DOHH2 (cell line): ENCODE measurements at regions not wholly inside any gene's neighbourhood (a gene's known extent, or its start where the extent isn't known, plus 50 kb on each side); places are given as distances from the start of the nearest gene placed in this dataset.

Experiments
- H3F3A ChIP-seq: fragments of 200-600 bp; sonication (generic), shearing (Covaris generic); 2 replicates; pipeline ENCODE4 v1.6.0; 2016; ENCODE audit warnings: antibody characterized with exemption, mild to moderate bottlenecking; ENCODE audit not compliant: control insufficient read depth, insufficient read depth
- H3K27ac ChIP-seq: fragments of 200-600 bp; sonication (generic); 2 replicates; pipeline ENCODE4 v1.5.1; 2014; ENCODE audit warnings: low read depth, mild to moderate bottlenecking, low read length, moderate library complexity
- H3K27me3 ChIP-seq: fragments of 200-600 bp; sonication (generic); 2 replicates; pipeline ENCODE4 v1.6.1; 2014; ENCODE audit warnings: mild to moderate bottlenecking, low read length, mixed read lengths; ENCODE audit not compliant: control insufficient read depth
- H3K36me3 ChIP-seq: fragments of 200-600 bp; sonication (generic); 2 replicates; pipeline ENCODE4 v1.6.1; 2014; ENCODE audit warnings: mild to moderate bottlenecking, low read length, moderate library complexity, mixed read lengths; ENCODE audit not compliant: control insufficient read depth
- H3K4me1 ChIP-seq: fragments of 200-600 bp; sonication (generic); 2 replicates; pipeline ENCODE4 v1.6.1; 2014; ENCODE audit warnings: mild to moderate bottlenecking, low read length, mixed read lengths; ENCODE audit not compliant: control insufficient read depth
- H3K4me2 ChIP-seq: fragments of 200-600 bp; sonication (generic); 2 replicates; pipeline ENCODE4 v1.6.0; 2014; ENCODE audit warnings: mild to moderate bottlenecking, low read length, moderate library complexity
- H3K4me3 ChIP-seq: fragments of 200-600 bp; sonication (generic); 2 replicates; pipeline ENCODE4 v1.5.1; 2014; ENCODE audit warnings: mild to moderate bottlenecking, low read length, mixed read lengths
- H3K79me2 ChIP-seq: fragments of 200-600 bp; sonication (generic); 2 replicates; pipeline ENCODE4 v1.6.1; 2014; ENCODE audit warnings: mild to moderate bottlenecking, low read length, mixed read lengths; ENCODE audit not compliant: control insufficient read depth
- H3K9me2 ChIP-seq: fragments of 200-600 bp; sonication (generic); replicated peaks from 2 replicates; pipeline ENCODE4 v1.6.1; 2014; ENCODE audit warnings: mild to moderate bottlenecking, low read length, mixed read lengths; ENCODE audit not compliant: control insufficient read depth
- H3K9me3 ChIP-seq: fragments of 200-600 bp; sonication (generic); 2 replicates; pipeline ENCODE4 v1.6.1; 2014; ENCODE audit warnings: antibody characterized with exemption, low read length, mixed read lengths; ENCODE audit not compliant: control insufficient read depth, insufficient read depth
- H4K20me1 ChIP-seq: fragments of 200-600 bp; sonication (generic); 2 replicates; pipeline ENCODE4 v1.6.0; 2014; ENCODE audit warnings: low read depth, mild to moderate bottlenecking, antibody characterized with exemption, low read length, moderate library complexity; ENCODE audit not compliant: control insufficient read depth, insufficient read depth
- CTCF ChIP-seq: fragments of 200-600 bp; sonication (generic); IDR thresholded peaks from one replicate; pipeline ENCODE4 v1.5.1; 2014; ENCODE audit warnings: antibody characterized with exemption, mild to moderate bottlenecking, low read depth, low read length; ENCODE audit not compliant: poor library complexity, severe bottlenecking
- EZH2phosphoT487 ChIP-seq: fragments of 200-600 bp; sonication (generic); IDR thresholded peaks from 2 replicates; pipeline ENCODE4 v1.6.1; 2017; ENCODE audit warnings: borderline replicate concordance, mild to moderate bottlenecking, antibody characterized with exemption, low read length, moderate library complexity, mixed read lengths

- no peaks in the 10 kb centered on the region for H3K4me1 ChIP-seq
- H3K9me2 ChIP-seq = no peaks in the 10 kb centered on the region
- H3K36me3 ChIP-seq = no peaks in the 10 kb centered on the region
- H3F3A ChIP-seq = no peaks in the 10 kb centered on the region
- no peak overlapping the region for H3K4me2 ChIP-seq
- no peaks in the 10 kb centered on the region for H3K27me3 ChIP-seq
- TF ChIP-seq EZH2phosphoT487 (no peak), CTCF (no peak)
- H4K20me1 ChIP-seq = no peaks in the 10 kb centered on the region
- H3K79me2 ChIP-seq = no peaks in the 10 kb centered on the region
- H3K9me3 ChIP-seq = no peaks in the 10 kb centered on the region
- no peak overlapping the region for H3K4me3 ChIP-seq
- no peak overlapping the region for H3K27ac ChIP-seq
These were observed 791.0 kb downstream of the TMTC2 start for GRCh38 chr12:83477696-83478095.

GRCh38 chr12:83476695-83477690 lies 790.3 kb downstream of the TMTC2 start:
- Histone ChIP-seq H3K4me1 (no peaks in the 10 kb centered on the region), H3K79me2 (no peaks in the 10 kb centered on the region), H4K20me1 (no peaks in the 10 kb centered on the region), H3K27ac (no peak overlapping the region), H3K9me3 (no peaks in the 10 kb centered on the region), H3K27me3 (no peaks in the 10 kb centered on the region), H3K4me2 (no peak overlapping the region), H3K36me3 (no peaks in the 10 kb centered on the region), H3F3A (no peaks in the 10 kb centered on the region), H3K9me2 (no peaks in the 10 kb centered on the region), H3K4me3 (no peak overlapping the region)
- TF ChIP-seq EZH2phosphoT487 (no peak), CTCF (no peak)

- no peaks in the 10 kb centered on the region for H3K9me2 ChIP-seq
These were observed 789.3 kb downstream of the TMTC2 start for GRCh38 chr12:83476006-83476405.

More at GRCh38 chr12:83476006-83476405, 789.3 kb downstream of the TMTC2 start:
- Histone ChIP-seq H3K36me3 (no peaks in the 10 kb centered on the region), H4K20me1 (no peaks in the 10 kb centered on the region), H3K4me3 (no peak overlapping the region), H3K9me3 (no peaks in the 10 kb centered on the region), H3K27me3 (no peaks in the 10 kb centered on the region), H3K4me2 (no peak overlapping the region), H3F3A (no peaks in the 10 kb centered on the region), H3K4me1 (no peaks in the 10 kb centered on the region), H3K27ac (no peak overlapping the region), H3K79me2 (no peaks in the 10 kb centered on the region)
- TF ChIP-seq CTCF = no peak
- no peak for TF ChIP-seq EZH2phosphoT487
